Smooth muscle cell of the brain vasculature (primary cell): ENCODE measurements at regions not wholly inside any gene's neighbourhood (a gene's known extent, or its start where the extent isn't known, plus 50 kb on each side); places are given as distances from the start of the nearest gene placed in this dataset.

Source experiments
- DNase-seq: peaks from one replicate; pipeline ENCODE4 v3.0.0-alpha.2; 2012; ENCODE audit warnings: low read depth, low spot score

- DNase-seq: no peak
Observed at GRCh38 chr6:30806581-30807183, 62.3 kb upstream of the IER3 start.

- DNase-seq: no peak
Observed at GRCh38 chr6:30804333-30804732, 60.0 kb upstream of the IER3 start.

GRCh38 chr6:30802731-30803130 lies 58.4 kb upstream of the IER3 start:
- DNase-seq: no peak

- DNase-seq: no peak
Observed at GRCh38 chr6:30801950-30802349, 57.6 kb upstream of the IER3 start.

- DNase-seq: no peak
Observed at GRCh38 chr6:30800871-30801270, 56.5 kb upstream of the IER3 start.

- no peak for DNase-seq
Observed at GRCh38 chr6:30799210-30799609, 54.9 kb upstream of the IER3 start.

- DNase-seq: no peak
Observed at GRCh38 chr6:30798494-30798893, 54.1 kb upstream of the IER3 start.

GRCh38 chr6:30795549-30796293 lies 51.4 kb upstream of the IER3 start:
- DNase-seq: no peak
